ENCODE measurements at regions not wholly inside any gene's neighbourhood (a gene's known extent, or its start where the extent isn't known, plus 50 kb on each side); places are given as distances from the start of the nearest gene placed in this dataset.

- BruUV-seq (replicated peaks): no TSS peak
- Histone ChIP-seq H3K4me1 (ENCODE audit: control insufficient read depth, insufficient read depth, low read length) (no peaks in the 10 kb centered on the region), H3K9me3 (ENCODE audit: control insufficient read depth, insufficient read depth, low read depth, low read length) (no peaks in the 10 kb centered on the region), H3K27ac (ENCODE audit: low read length) (no peak overlapping the region), H3K4me3 (ENCODE audit: low read depth in 2 of 2, low read length in 2 of 2) (no peak overlapping the region), H3K36me3 (ENCODE audit: control insufficient read depth, insufficient read depth, low read length) (no peaks in the 10 kb centered on the region), H3K27me3 (ENCODE audit: control insufficient read depth, insufficient read depth, low read length) (no peaks in the 10 kb centered on the region)
- in situ Hi-C loops (cut with HindIII; ENCODE audit: low pct_unique_long_range_greater_than_20kb, low sequenced_read_pairs): no loop called here
- ChIA-PET POLR2A (interaction anchor here (0.7 kb wide), 1 partner anchor 27 kb away, joined by 6 read pairs; no protein-coding TSS in a partner anchor), CTCF (no interaction called here)
- no peak for ATAC-seq
- no peak for DNase-seq (ENCODE audit: low read depth, low spot score)
- TF ChIP-seq SIN3A (IDR thresholded peaks at IDR 0.05; ENCODE audit: borderline replicate concordance, insufficient read depth, low read depth, low read length) (no peak), CTCF (IDR thresholded peaks at IDR 0.05) (no peak; the same call in 1 of the 2 replicates), POLR2AphosphoS5 (IDR thresholded peaks at IDR 0.05; ENCODE audit: low read depth, low read length) (no peak), TCF7L2 (IDR thresholded peaks at IDR 0.05; ENCODE audit: low read depth, low read length) (no peak), REST (IDR thresholded peaks at IDR 0.05; ENCODE audit: insufficient read depth in 1 of 2, low read depth in 2 of 2, low read length in 1 of 2) (no peak)
- intact Hi-C loops (cut with micrococcal nuclease; ENCODE audit: unreplicated experiment): no loop called here
Measured at GRCh38 chr2:147331790-147332419, 512.9 kb upstream of the ACVR2A start.

- no peak overlapping the region for H3K27ac ChIP-seq (ENCODE audit: low read length)
- H3K36me3 ChIP-seq (ENCODE audit: control insufficient read depth, insufficient read depth, low read length): no peaks in the 10 kb centered on the region
- POLR2A ChIA-PET: no interaction called here
- no peaks in the 10 kb centered on the region for H3K9me3 ChIP-seq (ENCODE audit: control insufficient read depth, insufficient read depth, low read depth, low read length)
- TF ChIP-seq TCF7L2 (IDR thresholded peaks at IDR 0.05; ENCODE audit: low read depth, low read length) (no peak), POLR2AphosphoS5 (IDR thresholded peaks at IDR 0.05; ENCODE audit: low read depth, low read length) (no peak), CTCF (IDR thresholded peaks at IDR 0.05) (no peak), REST (IDR thresholded peaks at IDR 0.05; ENCODE audit: insufficient read depth in 1 of 2, low read depth in 2 of 2, low read length in 1 of 2) (no peak), SIN3A (IDR thresholded peaks at IDR 0.05; ENCODE audit: borderline replicate concordance, insufficient read depth, low read depth, low read length) (no peak)
- no peaks in the 10 kb centered on the region for H3K27me3 ChIP-seq (ENCODE audit: control insufficient read depth, insufficient read depth, low read length)
- DNase-seq (ENCODE audit: low read depth, low spot score) (no peak), ATAC-seq (no peak)
- in situ Hi-C loops (cut with HindIII; ENCODE audit: low pct_unique_long_range_greater_than_20kb, low sequenced_read_pairs) (no loop called here), intact Hi-C loops (cut with micrococcal nuclease; ENCODE audit: unreplicated experiment) (no loop called here)
- no peak overlapping the region for H3K4me3 ChIP-seq (ENCODE audit: low read depth in 2 of 2, low read length in 2 of 2)
- no TSS peak for BruUV-seq (replicated peaks)
- no peaks in the 10 kb centered on the region for H3K4me1 ChIP-seq (ENCODE audit: control insufficient read depth, insufficient read depth, low read length)
- CTCF ChIA-PET: no interaction called here
Measured at GRCh38 chr2:147330925-147331324, 513.9 kb upstream of the ACVR2A start.
